GM18870 (cell line): ENCODE measurements at regions not wholly inside any gene's neighbourhood (a gene's known extent, or its start where the extent isn't known, plus 50 kb on each side); places are given as distances from the start of the nearest gene placed in this dataset.
"Not testable (repeated sequence)": the region's sequence is repeated elsewhere in the genome, so short reads cannot be mapped to it uniquely, and the experiment has no call there.

ENCODE experiments used
- ATAC-seq: cut with Tn5 transposase; IDR thresholded peaks from one replicate; pipeline ENCODE4 v1.9.1; 2021; ENCODE audit warnings: moderate library complexity; ENCODE audit not compliant: unreplicated experiment

DNA sequence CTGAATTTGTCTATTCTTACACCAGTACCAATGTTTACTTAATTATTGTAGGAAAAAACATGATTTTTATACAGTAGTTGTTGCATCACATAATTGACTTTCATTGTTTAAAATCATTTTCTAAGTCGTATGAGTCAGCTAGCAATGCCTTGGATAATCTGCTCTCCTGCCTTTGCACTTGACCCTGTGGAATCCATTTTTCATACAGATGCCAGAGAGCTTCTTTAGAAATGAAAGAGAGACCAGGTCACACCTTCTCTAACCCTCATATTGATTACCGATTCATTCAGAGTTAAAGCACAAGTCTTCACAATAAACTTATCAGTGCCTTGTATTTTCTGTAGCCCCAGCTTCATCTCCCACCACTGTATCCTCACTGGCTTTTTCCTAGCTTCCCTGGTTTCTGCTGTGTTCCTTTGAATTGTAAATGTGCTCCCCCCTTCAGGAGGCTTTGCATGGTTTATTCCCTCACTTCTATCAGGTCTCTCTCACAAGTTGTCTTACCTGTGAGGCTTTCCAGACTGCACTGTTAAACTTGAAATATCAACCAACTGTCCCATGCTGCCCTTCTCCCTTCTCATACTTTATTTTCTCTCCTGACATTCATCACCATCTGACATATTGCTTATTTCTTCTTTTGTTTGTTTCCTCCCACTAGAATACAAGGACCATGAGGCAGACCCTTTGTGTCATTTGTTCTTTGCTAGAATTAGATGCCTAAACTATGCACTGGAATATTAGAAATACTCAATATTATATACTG lies 662.0 kb upstream of the GBE1 start:
- ATAC-seq: no peak

DNA sequence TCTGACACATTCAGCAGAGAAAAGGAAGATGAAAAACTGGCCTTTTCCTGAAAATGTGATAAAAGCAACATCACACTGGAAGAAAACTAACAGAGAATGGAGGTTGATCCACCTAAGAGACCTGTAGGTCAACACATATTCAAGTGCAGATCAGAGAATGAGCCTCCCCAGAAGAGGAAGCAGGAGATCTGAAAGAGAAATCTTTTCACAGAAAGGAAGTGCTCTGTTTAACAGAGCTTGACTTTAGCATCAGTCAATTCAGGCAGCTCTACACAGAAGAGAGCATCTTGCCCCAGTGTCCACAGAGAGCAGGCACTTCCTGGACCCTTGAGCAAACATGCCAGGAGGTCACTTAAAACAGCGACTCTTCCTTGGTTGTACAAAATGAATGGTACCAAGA lies 655.4 kb upstream of the GBE1 start:
- no peak for ATAC-seq

DNA sequence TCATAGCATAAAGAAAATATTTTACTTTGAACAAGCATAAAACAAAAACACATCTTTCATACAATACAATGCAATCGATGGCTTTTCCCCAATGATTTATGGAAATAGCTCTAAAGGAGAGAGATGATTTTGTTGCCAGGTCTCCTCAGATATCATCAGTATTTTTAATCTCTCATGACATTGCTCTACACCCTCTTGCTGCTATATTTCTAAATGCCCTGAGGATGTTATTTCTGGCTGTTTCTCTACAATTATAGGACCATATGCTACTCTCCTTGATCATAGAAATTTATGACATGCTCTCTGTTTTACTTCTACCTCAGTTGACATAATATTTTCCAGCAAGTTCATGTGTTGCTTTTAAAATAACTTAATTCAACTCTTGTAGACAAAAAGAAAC lies 654.9 kb upstream of the GBE1 start:
- ATAC-seq: no peak

DNA sequence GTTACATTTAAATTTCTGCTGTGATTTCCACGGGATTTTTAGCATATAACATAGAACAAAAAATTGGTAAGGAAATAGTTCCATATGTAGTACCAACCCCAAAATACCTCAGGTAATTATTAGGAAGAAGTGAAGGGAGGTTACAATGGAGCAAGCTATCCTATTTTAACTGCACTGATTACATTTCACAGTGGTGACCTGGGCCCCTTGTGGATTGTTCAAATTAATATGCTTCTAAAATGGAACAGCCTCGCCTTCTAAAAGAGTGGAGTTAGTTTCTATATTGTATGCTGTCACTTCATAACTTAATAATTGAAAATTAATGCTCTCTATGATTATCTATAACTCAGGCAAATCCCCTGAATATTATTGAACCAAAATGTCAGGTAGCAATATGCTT lies 651.7 kb upstream of the GBE1 start:
- ATAC-seq: no peak

- no peak for ATAC-seq
Measured at GRCh38 chr3:82410366-82410765, 648.9 kb upstream of the GBE1 start.

DNA sequence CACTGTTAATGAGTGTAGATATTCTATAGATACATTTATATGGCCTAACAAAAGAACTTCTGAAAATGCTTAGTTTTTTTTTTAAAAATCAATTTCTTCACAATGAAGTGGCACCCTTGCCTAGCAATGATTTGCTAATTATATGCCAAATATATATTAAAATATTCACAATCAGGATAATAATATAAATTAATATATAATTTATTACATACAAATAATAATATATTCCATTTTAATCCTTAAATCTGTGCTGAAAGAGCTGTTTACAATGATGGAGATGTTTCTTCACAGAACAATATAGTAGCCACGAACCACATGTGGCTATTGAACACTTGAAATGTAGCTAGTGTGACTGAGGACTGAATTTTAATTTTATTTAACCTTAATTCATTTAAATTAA lies 648.4 kb upstream of the GBE1 start:
- ATAC-seq: no peak

DNA sequence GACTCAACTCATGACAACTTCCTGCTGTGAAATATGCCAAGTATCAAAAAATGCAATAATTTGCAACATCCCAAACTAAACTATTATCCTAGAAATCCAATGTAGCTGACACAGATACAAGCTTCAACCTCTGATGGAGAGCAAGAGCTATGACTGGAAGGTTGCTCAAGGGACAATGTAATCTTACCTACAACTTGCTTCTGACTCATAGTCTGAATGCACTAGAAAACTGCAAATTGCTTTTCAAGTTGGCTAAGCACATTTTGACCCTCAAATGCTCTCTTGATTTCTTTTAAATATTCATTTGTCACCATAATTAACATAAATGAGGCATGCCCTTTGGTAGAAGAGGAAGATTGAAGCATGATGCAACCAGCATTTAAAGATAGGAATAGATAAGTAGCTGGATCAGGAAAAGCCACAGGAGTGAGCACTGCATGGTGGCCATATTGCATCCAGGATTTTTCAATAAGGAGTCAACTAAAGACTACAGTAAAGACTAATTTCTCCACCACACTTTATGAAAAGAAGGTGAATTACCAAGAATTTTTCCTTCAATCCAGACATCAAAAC lies 630.8 kb upstream of the GBE1 start:
- ATAC-seq: no peak

- ATAC-seq: no peak
Measured at GRCh38 chr3:82390868-82391267, 629.4 kb upstream of the GBE1 start.

- no peak for ATAC-seq
Measured at GRCh38 chr3:82386647-82387046, 625.2 kb upstream of the GBE1 start.

- no peak for ATAC-seq
Measured at GRCh38 chr3:82384181-82384580, 622.7 kb upstream of the GBE1 start.

GRCh38 chr3:82382831-82383230 lies 621.4 kb upstream of the GBE1 start:
- ATAC-seq: no peak

DNA sequence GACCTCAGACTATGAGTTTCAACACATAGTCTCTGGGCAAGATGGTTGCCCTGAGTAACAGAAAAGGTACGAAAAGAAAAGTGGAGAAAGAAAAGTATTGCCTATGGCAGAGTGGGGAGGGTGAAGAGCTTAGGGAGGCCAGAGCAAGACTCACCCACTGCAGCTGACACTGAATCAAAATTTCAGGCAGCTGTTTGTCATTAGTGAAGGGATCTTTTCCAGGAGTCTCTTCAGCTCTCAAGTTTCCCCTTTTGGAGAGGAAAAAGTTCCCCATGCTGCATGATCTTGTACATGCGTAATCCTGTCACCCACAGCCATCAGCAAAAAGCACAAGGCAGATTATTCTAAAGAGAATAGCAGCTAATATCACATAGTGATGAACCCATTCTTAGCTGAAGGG lies 616.9 kb upstream of the GBE1 start:
- no peak for ATAC-seq

DNA sequence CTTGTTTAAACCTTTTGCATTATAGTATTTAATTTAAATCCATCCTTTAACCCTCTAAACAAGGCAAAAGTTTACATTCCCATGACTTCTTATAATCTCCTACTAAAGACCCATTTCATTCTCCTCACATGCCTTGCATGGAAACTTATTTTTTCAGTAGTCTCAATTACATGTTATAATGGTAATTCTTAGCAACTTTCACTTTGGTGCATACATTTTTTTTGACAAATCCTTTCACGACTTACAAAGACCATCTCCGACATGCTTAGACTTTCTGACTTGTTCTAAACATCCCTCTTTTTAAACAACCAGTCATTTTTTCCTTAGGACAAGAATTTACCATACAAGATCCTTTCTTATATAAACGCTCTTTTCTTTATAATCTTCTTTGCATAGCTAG lies 615.4 kb upstream of the GBE1 start:
- no peak for ATAC-seq

GRCh38 chr3:82373833-82374232 lies 612.4 kb upstream of the GBE1 start:
- not testable (repeated sequence) for ATAC-seq

GRCh38 chr3:82364827-82365226 lies 603.4 kb upstream of the GBE1 start:
- no peak for ATAC-seq

DNA sequence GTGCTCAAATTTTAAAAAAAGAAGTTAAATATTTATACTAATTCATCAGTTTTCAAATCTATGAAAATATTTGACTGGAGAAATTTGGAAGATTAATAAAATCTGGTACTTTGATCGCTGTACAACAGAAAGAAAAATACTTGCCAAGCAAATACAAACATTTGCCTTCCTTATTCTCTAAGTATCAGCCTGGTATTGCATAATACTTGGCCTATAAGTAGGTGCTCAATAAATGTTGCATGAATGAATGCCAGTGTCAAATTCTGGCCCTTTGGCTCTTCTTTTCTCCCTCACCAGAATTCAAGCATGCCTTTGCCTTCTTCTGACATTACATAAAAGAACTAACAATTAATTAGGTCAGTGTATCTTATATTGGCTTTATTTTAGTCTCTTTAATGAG lies 601.7 kb upstream of the GBE1 start:
- no peak for ATAC-seq

GRCh38 chr3:82355228-82355627 lies 593.8 kb upstream of the GBE1 start:
- ATAC-seq: no peak

- ATAC-seq: no peak
Measured at GRCh38 chr3:82354228-82354627, 592.8 kb upstream of the GBE1 start.

DNA sequence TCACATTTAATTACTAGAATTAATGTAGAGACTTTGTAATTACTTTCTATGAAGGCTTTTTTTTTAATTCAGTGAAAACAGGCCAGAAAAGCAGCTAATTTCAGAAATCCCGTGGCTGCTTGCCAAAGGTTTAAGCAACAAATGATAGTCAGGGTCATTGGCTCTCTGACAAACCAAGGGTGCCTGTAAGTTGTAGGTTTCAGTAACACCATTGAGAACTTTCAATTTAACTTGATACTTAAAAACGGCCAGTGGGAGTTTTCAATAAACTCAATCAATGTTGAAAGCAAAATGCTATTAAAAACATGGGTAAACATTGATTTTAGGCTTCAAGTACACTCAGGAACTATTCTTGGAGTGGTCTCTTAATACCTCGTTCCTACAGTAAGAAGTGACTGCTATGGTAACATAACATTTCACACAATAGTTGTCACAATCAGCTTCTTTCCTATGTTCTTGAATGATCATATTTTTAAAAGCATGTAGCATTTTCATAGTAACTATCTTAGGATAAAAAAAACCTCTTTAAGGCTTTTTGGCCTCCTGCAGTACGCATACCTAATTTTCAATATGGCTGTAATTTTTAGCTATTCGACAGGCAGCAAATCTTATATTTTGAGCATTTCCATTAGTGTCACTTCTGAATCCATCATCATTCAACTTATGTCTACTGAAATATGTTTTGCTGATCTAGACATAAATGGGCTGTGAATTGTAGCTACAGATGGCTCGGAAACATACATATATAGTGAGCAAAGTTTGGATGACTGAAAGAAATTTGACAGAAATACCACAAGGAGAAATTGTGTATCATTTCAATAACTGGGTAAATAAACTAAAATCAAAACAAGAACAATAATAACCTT lies 592.1 kb upstream of the GBE1 start:
- ATAC-seq: no peak

DNA sequence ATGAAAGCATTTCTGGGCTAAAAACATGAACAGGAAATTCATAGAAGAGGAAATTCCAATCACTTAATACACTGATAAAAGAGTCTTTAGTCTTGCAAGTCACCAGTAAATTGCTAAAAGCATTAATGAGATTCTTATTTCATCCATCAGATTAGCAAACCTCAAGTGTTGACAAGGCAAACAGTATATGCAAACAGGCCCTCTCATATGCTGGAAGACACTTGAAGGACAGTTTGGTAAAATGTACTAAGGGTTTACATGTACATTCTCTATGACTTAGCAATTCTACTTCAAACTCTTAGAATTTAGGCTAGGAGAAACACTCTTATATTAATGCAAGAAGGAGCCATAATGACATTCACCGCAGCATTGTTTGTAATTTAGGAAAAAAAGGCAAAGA lies 586.1 kb upstream of the GBE1 start:
- ATAC-seq: no peak

- ATAC-seq: no peak
Measured at GRCh38 chr3:82342521-82342920, 581.1 kb upstream of the GBE1 start.

- peak; percentile 45 for ATAC-seq
Measured at GRCh38 chr3:82329300-82329699, 567.9 kb upstream of the GBE1 start.
